ENCODE measurements at regions not wholly inside any gene's neighbourhood (a gene's known extent, or its start where the extent isn't known, plus 50 kb on each side); places are given as distances from the start of the nearest gene placed in this dataset.

DNA sequence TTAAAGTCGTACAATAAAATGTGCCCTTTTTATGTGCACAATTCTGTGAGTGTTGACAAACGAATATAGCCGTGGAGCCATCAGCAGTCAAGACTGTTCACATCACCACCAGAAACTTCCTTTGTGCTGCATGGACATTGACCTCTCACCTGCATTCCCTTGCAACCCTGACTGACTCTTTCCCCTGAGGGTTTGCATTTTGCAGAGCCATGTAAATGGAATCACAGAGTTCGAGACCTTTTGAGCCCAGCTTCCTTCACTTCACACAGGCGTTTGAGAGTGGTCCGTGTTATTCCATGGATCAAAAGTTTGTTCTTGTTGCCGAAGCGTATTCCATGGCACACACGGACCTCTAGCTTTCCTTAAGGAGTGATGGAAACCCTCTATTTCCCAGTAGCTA lies 328.2 kb downstream of the DRD1 start:
- Mint-ChIP-seq H3K36me3 (ENCODE audit: low read depth) (no peaks in the 10 kb centered on the region), H3K4me3 (no peak overlapping the region), H3K27ac (no peak overlapping the region), H3K4me1 (no peaks in the 10 kb centered on the region), H3K27me3 (peaks cover 32% of the 10 kb centered on the region)
- no peak for DNase-seq
- no peaks in the 10 kb centered on the region for H3K9me3 ChIP-seq (ENCODE audit: control insufficient read depth, low read length, poor library complexity, severe bottlenecking)
- no peak for ATAC-seq

DNA sequence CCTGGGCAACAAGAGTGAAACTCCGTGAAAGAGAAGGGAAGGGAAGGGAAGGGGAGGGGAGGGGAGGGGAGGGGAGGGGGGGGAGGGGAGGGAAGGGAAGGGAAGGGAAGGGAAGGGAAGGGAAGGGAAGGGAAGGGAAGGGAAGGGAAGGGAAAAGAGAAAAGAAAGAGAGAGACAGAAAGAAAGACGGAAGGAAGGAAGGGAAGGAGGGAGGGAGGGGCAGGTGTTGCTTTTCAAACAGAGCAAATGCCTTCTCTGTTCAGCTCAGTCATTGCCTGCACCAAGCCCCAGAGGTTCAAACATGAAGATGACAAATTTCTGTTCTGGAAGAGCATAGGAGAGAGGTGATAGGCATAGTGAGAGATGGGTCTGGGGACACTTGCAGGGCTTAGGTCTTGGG lies 330.0 kb downstream of the DRD1 start:
- H3K9me3 ChIP-seq (ENCODE audit: control insufficient read depth, low read length, poor library complexity, severe bottlenecking): no peaks in the 10 kb centered on the region
- Mint-ChIP-seq H3K27me3 (peaks cover 27% of the 10 kb centered on the region), H3K4me1 (no peaks in the 10 kb centered on the region), H3K27ac (no peak overlapping the region), H3K4me3 (no peak overlapping the region), H3K36me3 (ENCODE audit: low read depth) (no peaks in the 10 kb centered on the region)
- no peak for DNase-seq
- no peak for ATAC-seq

DNA sequence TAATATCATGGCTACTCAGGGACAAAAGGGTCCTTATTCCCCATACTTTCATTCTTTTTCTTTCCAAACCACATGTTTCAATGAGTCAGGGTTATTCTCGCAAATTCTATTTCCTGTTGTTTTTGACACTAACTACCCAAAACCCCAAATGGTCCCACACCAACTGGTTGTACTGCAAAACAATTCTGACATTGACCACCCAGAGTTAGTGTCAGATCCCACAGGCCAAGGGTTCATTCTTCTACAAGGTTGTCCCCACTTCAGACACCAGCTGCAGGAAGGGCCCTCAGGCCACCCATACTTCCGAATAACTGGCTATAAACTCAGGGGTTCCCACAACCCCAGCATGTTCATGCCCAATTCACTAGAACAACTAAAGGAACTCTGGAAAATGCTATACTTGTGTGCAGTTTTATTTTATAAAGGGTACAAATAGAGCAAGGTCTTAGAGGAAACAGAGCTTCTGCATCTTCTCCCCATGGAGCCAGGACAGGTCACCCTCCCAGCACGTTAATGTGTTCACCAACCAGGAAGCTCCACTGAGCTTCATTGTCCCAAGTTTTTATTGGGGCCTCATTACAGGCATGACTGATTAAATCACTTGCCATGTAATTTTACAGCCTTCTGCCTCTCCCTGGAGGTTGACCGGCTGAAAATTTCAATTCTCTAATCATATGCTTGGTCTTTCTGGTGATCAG lies 334.8 kb downstream of the DRD1 start:
- Mint-ChIP-seq H3K27ac (no peak overlapping the region), H3K27me3 (no peaks in the 10 kb centered on the region), H3K4me3 (no peak overlapping the region), H3K4me1 (no peaks in the 10 kb centered on the region), H3K36me3 (ENCODE audit: low read depth) (no peaks in the 10 kb centered on the region)
- H3K9me3 ChIP-seq (ENCODE audit: control insufficient read depth, low read length, poor library complexity, severe bottlenecking): no peaks in the 10 kb centered on the region
- ATAC-seq (no peak), DNase-seq (no peak)

DNA sequence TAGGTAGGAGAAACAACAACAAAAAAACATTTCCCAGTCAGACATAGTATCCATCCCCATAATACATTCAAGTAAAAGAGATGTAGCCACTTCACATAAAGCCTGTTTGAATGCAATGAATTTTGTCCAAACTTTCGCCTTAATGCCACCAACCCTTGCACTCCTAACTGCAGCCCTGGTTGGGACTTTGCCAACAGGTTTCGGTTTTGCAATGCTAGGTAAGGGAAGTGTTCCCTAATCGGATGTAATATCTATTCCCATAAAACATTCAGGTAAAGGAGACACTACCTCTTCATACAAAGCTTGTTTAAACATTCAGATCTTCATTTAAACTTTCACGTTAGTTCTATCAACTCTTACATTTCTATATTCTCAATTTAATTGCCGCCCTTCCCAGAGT lies 336.1 kb downstream of the DRD1 start:
- no peaks in the 10 kb centered on the region for H3K4me1 Mint-ChIP-seq
- H3K4me3 Mint-ChIP-seq: no peak overlapping the region
- ATAC-seq: no peak
- no peaks in the 10 kb centered on the region for H3K27me3 Mint-ChIP-seq
- DNase-seq: no peak
- H3K9me3 ChIP-seq (ENCODE audit: control insufficient read depth, low read length, poor library complexity, severe bottlenecking): no peaks in the 10 kb centered on the region
- no peak overlapping the region for H3K27ac Mint-ChIP-seq
- no peaks in the 10 kb centered on the region for H3K36me3 Mint-ChIP-seq (ENCODE audit: low read depth)

DNA sequence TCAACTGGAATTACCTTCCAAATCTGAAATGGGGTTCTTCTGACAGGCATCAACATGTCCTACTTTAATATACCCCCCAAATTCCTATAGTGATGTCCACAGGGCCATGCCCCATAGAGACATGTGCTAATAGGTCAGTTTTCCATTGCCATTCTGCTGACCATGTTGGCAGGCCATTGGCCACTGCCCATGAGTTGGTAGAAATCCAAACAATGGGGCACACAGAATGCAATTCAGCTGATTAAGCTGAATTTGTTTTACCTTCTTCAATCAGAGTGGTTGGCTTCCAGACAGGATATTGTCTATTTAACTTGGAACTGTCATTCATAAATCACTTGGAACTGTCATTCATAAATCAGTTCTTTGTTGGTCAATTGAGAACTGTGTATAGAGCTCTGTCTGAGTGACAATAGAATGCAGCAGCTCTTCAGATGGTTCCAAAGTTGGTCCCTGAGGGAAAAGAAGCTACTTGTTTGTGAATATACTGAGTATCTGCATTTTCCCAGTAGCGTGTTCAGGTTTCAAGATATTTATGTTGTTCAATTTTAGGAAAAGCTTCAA lies 336.9 kb downstream of the DRD1 start:
- DNase-seq (no peak), ATAC-seq (no peak)
- H3K9me3 ChIP-seq (ENCODE audit: control insufficient read depth, low read length, poor library complexity, severe bottlenecking): no peaks in the 10 kb centered on the region
- Mint-ChIP-seq H3K4me1 (no peaks in the 10 kb centered on the region), H3K36me3 (ENCODE audit: low read depth) (no peaks in the 10 kb centered on the region), H3K27me3 (no peaks in the 10 kb centered on the region), H3K4me3 (no peak overlapping the region), H3K27ac (no peak overlapping the region)

DNA sequence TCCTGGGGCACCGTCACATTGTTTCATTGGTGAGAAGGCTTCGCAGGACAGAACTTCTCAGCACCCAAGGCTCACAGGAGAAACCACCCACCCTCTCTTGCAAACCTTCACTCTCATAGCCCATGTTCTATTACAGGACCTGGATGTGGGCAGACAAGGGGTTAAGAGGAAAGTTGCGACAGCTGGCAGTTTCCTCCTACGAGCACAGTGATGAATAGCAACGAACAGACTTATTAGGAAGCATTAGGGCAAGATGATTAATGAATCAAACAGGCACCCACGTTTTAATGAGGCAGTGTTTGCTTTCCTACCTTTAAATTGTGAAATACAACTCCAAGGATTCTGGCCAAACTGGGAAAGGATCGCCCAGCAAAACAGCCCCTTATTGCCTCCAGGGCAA lies 339.3 kb downstream of the DRD1 start:
- H3K27ac Mint-ChIP-seq: no peak overlapping the region
- H3K27me3 Mint-ChIP-seq: peaks cover 2% of the 10 kb centered on the region
- ATAC-seq (no peak), DNase-seq (no peak)
- no peaks in the 10 kb centered on the region for H3K9me3 ChIP-seq (ENCODE audit: control insufficient read depth, low read length, poor library complexity, severe bottlenecking)
- no peaks in the 10 kb centered on the region for H3K4me1 Mint-ChIP-seq
- H3K36me3 Mint-ChIP-seq (ENCODE audit: low read depth): no peaks in the 10 kb centered on the region
- no peak overlapping the region for H3K4me3 Mint-ChIP-seq

DNA sequence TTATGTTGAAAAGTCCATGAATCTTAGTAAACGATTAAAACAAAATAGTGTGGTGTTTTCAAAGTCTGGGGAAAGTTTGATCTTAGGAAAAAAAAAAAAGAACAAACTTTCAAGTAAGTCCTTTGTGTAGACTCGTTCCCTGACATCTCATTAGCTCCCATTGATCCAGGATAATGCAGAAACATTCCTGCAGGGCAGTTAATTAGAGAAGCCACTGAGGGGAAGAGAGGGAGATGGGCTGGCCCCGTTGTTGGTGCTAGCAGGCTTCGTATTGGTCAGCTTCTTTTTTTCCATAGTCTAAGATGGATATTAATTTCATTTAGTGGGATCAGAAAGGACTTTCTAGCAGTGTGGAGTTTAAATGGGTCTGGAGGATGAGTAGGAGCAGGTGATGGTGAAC lies 340.2 kb downstream of the DRD1 start:
- H3K4me1 Mint-ChIP-seq: no peaks in the 10 kb centered on the region
- no peak overlapping the region for H3K27ac Mint-ChIP-seq
- no peaks in the 10 kb centered on the region for H3K36me3 Mint-ChIP-seq (ENCODE audit: low read depth)
- DNase-seq (no peak), ATAC-seq (no peak)
- no peak overlapping the region for H3K4me3 Mint-ChIP-seq
- peaks cover 5% of the 10 kb centered on the region for H3K27me3 Mint-ChIP-seq
- H3K9me3 ChIP-seq (ENCODE audit: control insufficient read depth, low read length, poor library complexity, severe bottlenecking): no peaks in the 10 kb centered on the region

DNA sequence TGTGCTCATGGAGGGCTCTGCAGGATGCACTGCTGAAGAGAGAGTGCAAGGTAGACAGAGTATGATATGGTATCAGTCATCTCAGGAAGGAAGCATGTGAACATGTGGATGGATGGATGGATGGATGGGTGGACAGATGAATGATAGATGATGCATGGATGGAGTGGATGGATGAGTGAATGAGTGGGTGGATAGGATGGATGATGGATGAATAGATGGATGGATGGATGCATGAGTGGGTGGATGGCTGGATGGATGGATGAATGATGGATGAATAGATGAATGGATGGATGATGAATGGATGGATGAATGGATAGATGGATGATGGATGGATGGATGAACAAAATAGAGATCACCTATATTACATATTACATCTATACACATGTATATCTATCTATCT lies 341.3 kb downstream of the DRD1 start:
- Mint-ChIP-seq H3K27me3 (peaks cover 5% of the 10 kb centered on the region), H3K4me3 (no peak overlapping the region), H3K4me1 (no peaks in the 10 kb centered on the region), H3K36me3 (ENCODE audit: low read depth) (no peaks in the 10 kb centered on the region), H3K27ac (no peak overlapping the region)
- DNase-seq (no peak), ATAC-seq (no peak)
- H3K9me3 ChIP-seq (ENCODE audit: control insufficient read depth, low read length, poor library complexity, severe bottlenecking): no peaks in the 10 kb centered on the region

DNA sequence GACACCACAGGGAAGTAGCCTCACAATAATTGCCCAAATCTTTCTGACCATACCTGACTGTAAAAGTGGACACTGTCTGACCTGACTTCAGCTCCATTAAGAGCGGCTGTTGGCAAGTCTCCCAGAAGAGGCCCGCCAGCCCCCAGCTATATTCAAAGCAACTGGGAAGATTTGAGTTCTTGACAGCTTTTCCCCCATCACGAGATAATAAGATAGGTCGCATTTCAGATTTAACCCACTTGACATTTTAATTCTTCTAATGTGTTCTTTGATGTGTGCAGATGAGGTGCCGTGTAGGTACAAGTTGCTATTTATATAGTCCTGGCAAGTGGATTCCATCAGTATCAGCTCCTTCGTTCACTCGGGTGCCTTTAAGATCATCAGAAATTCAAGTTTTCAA lies 345.7 kb downstream of the DRD1 start:
- DNase-seq (no peak), ATAC-seq (no peak)
- Mint-ChIP-seq H3K27me3 (peaks cover 5% of the 10 kb centered on the region), H3K27ac (no peak overlapping the region), H3K4me1 (no peaks in the 10 kb centered on the region), H3K4me3 (no peak overlapping the region), H3K36me3 (ENCODE audit: low read depth) (no peaks in the 10 kb centered on the region)
- H3K9me3 ChIP-seq (ENCODE audit: control insufficient read depth, low read length, poor library complexity, severe bottlenecking): no peaks in the 10 kb centered on the region

DNA sequence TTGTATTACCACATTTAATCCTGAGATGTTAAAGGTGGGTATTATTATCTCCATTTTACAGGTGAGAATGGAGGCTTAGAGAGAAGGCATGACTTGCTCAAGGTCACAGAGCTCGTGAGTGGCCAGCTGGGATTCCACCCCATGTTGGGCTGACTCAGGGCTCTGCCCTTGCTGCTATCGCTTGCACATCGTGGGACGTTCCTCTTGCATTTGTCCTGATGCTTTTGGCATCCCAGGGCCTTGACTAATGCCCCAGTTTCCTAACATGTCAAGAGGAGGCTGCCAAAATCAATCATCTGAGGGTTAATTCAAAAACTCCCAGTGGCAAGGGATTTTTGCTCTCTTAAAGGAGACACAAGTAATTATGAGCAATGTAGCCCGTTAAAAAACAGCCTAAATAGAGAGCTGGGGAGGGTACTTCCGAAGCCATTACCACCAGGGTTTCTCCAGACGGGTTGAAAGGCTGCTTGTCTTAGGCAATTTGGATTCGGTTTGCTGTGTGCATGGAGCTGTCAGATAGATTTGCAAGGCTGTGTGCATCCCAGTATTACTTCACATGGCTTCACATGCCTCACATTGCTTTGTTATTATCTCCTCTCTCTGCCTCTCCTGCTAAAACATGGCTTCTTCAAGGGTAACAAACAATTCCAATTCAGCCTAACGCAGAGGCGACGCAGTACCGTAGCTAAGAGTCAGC lies 347.4 kb downstream of the DRD1 start:
- H3K9me3 ChIP-seq (ENCODE audit: control insufficient read depth, low read length, poor library complexity, severe bottlenecking): no peaks in the 10 kb centered on the region
- Mint-ChIP-seq H3K4me1 (no peaks in the 10 kb centered on the region), H3K4me3 (no peak overlapping the region), H3K36me3 (ENCODE audit: low read depth) (no peaks in the 10 kb centered on the region), H3K27ac (no peak overlapping the region), H3K27me3 (peaks cover 10% of the 10 kb centered on the region)
- ATAC-seq (no peak), DNase-seq (no peak)

DNA sequence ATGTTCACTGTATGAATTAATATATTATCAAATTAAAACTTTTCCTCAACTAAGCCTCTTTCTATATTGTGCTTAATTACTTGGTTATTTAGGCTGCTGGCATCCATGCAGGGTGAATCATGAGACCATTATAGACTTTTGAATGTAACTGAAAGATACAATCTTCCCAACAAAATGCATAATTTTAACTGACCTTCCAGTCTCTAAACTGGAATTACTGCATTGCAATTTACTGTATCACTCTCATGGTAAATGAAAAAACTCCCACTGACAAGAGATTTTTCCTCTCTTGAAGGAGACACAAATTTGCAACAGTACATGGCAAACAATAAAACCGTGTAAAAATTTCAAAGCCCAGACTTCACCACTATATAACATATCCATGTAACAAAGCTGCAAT lies 349.5 kb downstream of the DRD1 start:
- DNase-seq (no peak), ATAC-seq (no peak)
- Mint-ChIP-seq H3K4me1 (no peaks in the 10 kb centered on the region), H3K27me3 (peaks cover 25% of the 10 kb centered on the region), H3K27ac (no peak overlapping the region), H3K4me3 (no peak overlapping the region), H3K36me3 (ENCODE audit: low read depth) (no peaks in the 10 kb centered on the region)
- no peaks in the 10 kb centered on the region for H3K9me3 ChIP-seq (ENCODE audit: control insufficient read depth, low read length, poor library complexity, severe bottlenecking)

DNA sequence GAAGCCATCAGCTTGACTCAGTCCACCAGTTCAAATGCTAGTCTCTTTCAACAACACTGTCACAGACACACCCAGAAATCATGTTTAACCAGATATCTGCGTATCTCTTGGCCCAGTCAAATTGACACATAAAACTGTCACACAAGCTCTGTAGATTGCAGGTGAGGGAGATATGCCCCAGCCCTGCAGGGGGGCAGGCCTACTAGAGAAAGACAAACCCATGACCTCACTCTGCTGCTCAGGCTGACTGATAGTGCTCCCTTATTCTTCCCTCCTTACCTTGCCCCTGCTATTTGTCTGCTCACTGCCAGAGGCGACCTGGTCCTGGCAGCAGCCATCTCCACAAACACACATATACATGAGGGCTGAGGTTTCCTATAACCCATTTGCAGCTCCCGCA lies 351.3 kb downstream of the DRD1 start:
- H3K4me1 Mint-ChIP-seq: no peaks in the 10 kb centered on the region

DNA sequence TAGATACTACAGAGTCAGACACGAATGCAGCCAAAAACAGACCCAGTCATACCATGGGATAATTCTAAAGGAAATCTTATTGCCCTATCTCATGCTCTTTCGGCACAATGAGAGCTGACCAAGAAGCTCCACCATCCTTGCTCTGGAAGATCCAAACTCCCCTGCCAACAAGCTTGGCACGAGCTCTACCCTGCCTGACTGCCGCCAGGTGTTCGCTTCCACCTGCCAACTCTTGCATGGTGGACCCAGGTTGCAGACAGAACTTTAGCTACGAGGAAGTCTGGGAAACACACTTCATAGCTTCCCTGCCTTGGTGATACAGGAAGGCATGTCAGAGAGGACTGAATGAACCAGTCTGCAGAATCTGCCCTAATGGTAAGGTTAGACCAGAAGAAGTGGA lies 355.0 kb downstream of the DRD1 start:
- Mint-ChIP-seq H3K4me1 (no peaks in the 10 kb centered on the region), H3K36me3 (ENCODE audit: low read depth) (no peaks in the 10 kb centered on the region), H3K27me3 (peaks cover 30% of the 10 kb centered on the region), H3K4me3 (no peak overlapping the region), H3K27ac (no peak overlapping the region)
- DNase-seq: no peak
- no peaks in the 10 kb centered on the region for H3K9me3 ChIP-seq (ENCODE audit: control insufficient read depth, low read length, poor library complexity, severe bottlenecking)
- no peak for ATAC-seq

More for the DNA sequence above, 351.3 kb downstream of the DRD1 start:
- peaks cover 25% of the 10 kb centered on the region for H3K27me3 Mint-ChIP-seq
- ATAC-seq (no peak), DNase-seq (no peak)
- H3K27ac Mint-ChIP-seq: no peak overlapping the region
- no peaks in the 10 kb centered on the region for H3K36me3 Mint-ChIP-seq (ENCODE audit: low read depth)
- H3K4me3 Mint-ChIP-seq: no peak overlapping the region
- no peaks in the 10 kb centered on the region for H3K9me3 ChIP-seq (ENCODE audit: control insufficient read depth, low read length, poor library complexity, severe bottlenecking)
